ENCODE measurements at regions not wholly inside any gene's neighbourhood (a gene's known extent, or its start where the extent isn't known, plus 50 kb on each side); places are given as distances from the start of the nearest gene placed in this dataset.
"Not testable (repeated sequence)": the region's sequence is repeated elsewhere in the genome, so short reads cannot be mapped to it uniquely, and the experiment has no call there.

GRCh38 chr2:17355608-17356329 is 162.5 kb downstream of the RAD51AP2 start:
- Histone ChIP-seq H3K4me3 (ENCODE audit: control insufficient read depth in 2 of 3, extremely low read depth in 1 of 3, insufficient read depth in 2 of 3, low read depth in 1 of 3, low read length in 3 of 3) (no peak overlapping the region), H3K9me1 (ENCODE audit: control insufficient read depth, extremely low read depth, insufficient read depth, low read length) (no peaks in the 10 kb centered on the region), H3K9me3 (ENCODE audit: control insufficient read depth, low read depth, low read length) (no peaks in the 10 kb centered on the region), H3K9ac (ENCODE audit: control insufficient read depth, extremely low read depth, insufficient read depth, low read length) (no peak overlapping the region), H4K20me1 (ENCODE audit: control insufficient read depth, extremely low read depth, insufficient read depth, low read length) (no peaks in the 10 kb centered on the region), H3K27ac (ENCODE audit: control insufficient read depth, insufficient read depth, low read length) (no peak overlapping the region), H3K36me3 (ENCODE audit: control insufficient read depth in 2 of 2, extremely low read depth in 1 of 2, insufficient read depth in 2 of 2, low read length in 2 of 2) (no peaks in the 10 kb centered on the region), H3K79me2 (ENCODE audit: control insufficient read depth, insufficient read depth, low read length) (no peaks in the 10 kb centered on the region), H3K4me2 (ENCODE audit: control insufficient read depth, extremely low read depth, insufficient read depth, low read depth, low read length) (no peak overlapping the region), H3K4me1 (ENCODE audit: control insufficient read depth, extremely low read depth, insufficient read depth, low read length) (no peaks in the 10 kb centered on the region), H2AFZ (ENCODE audit: control insufficient read depth, low read length) (no peak overlapping the region), H3K27me3 (ENCODE audit: control insufficient read depth, extremely low read depth, insufficient read depth, low read length) (no peaks in the 10 kb centered on the region)
- FAIRE-seq: no peak
- dilution Hi-C loops (cut with MboI; ENCODE audit: extremely low pct_ligation_motif_present, low sequenced_read_pairs): no loop called here
- TF ChIP-seq EZH2 (IDR thresholded peaks at IDR 0.05; ENCODE audit: low read length) (no peak), CTCF (optimal IDR thresholded peaks at IDR 0.05 in 1 of 3, IDR thresholded peaks at IDR 0.05 in 1 of 3, conservative IDR thresholded peaks at IDR 0.05 in 1 of 3; ENCODE audit: extremely low read depth in 1 of 3, insufficient read depth in 2 of 3, low read length in 3 of 3) (no peak)
- no peak for DNase-seq (ENCODE audit: low read depth, low spot score)

GRCh38 chr2:17353263-17353662 is 165.0 kb downstream of the RAD51AP2 start:
- FAIRE-seq: no peak
- no peaks in the 10 kb centered on the region for H4K20me1 ChIP-seq (ENCODE audit: control insufficient read depth, extremely low read depth, insufficient read depth, low read length)
- no peaks in the 10 kb centered on the region for H3K4me1 ChIP-seq (ENCODE audit: control insufficient read depth, extremely low read depth, insufficient read depth, low read length)
- no peak overlapping the region for H2AFZ ChIP-seq (ENCODE audit: control insufficient read depth, low read length)
- no peak for DNase-seq (ENCODE audit: low read depth, low spot score)
- H3K27me3 ChIP-seq (ENCODE audit: control insufficient read depth, extremely low read depth, insufficient read depth, low read length): no peaks in the 10 kb centered on the region
- no peaks in the 10 kb centered on the region for H3K79me2 ChIP-seq (ENCODE audit: control insufficient read depth, insufficient read depth, low read length)
- TF ChIP-seq CTCF (optimal IDR thresholded peaks at IDR 0.05 in 1 of 3, IDR thresholded peaks at IDR 0.05 in 1 of 3, conservative IDR thresholded peaks at IDR 0.05 in 1 of 3; ENCODE audit: extremely low read depth in 1 of 3, insufficient read depth in 2 of 3, low read length in 3 of 3) (no peak), EZH2 (IDR thresholded peaks at IDR 0.05; ENCODE audit: low read length) (no peak)
- no peak overlapping the region for H3K4me3 ChIP-seq (ENCODE audit: control insufficient read depth in 2 of 3, extremely low read depth in 1 of 3, insufficient read depth in 2 of 3, low read depth in 1 of 3, low read length in 3 of 3)
- no peaks in the 10 kb centered on the region for H3K9me3 ChIP-seq (ENCODE audit: control insufficient read depth, low read depth, low read length)
- H3K4me2 ChIP-seq (ENCODE audit: control insufficient read depth, extremely low read depth, insufficient read depth, low read depth, low read length): no peak overlapping the region
- H3K27ac ChIP-seq (ENCODE audit: control insufficient read depth, insufficient read depth, low read length): no peak overlapping the region
- no peak overlapping the region for H3K9ac ChIP-seq (ENCODE audit: control insufficient read depth, extremely low read depth, insufficient read depth, low read length)
- dilution Hi-C loops (cut with MboI; ENCODE audit: extremely low pct_ligation_motif_present, low sequenced_read_pairs): no loop called here
- no peaks in the 10 kb centered on the region for H3K36me3 ChIP-seq (ENCODE audit: control insufficient read depth in 2 of 2, extremely low read depth in 1 of 2, insufficient read depth in 2 of 2, low read length in 2 of 2)
- no peaks in the 10 kb centered on the region for H3K9me1 ChIP-seq (ENCODE audit: control insufficient read depth, extremely low read depth, insufficient read depth, low read length)

- dilution Hi-C loops (cut with MboI; ENCODE audit: extremely low pct_ligation_motif_present, low sequenced_read_pairs); H3K79me2 ChIP-seq (ENCODE audit: control insufficient read depth, insufficient read depth, low read length); DNase-seq (ENCODE audit: low read depth, low spot score); H3K9ac ChIP-seq (ENCODE audit: control insufficient read depth, extremely low read depth, insufficient read depth, low read length); H4K20me1 ChIP-seq (ENCODE audit: control insufficient read depth, extremely low read depth, insufficient read depth, low read length); H3K9me1 ChIP-seq (ENCODE audit: control insufficient read depth, extremely low read depth, insufficient read depth, low read length); H3K27ac ChIP-seq (ENCODE audit: control insufficient read depth, insufficient read depth, low read length); FAIRE-seq; H3K4me1 ChIP-seq (ENCODE audit: control insufficient read depth, extremely low read depth, insufficient read depth, low read length); H3K27me3 ChIP-seq (ENCODE audit: control insufficient read depth, extremely low read depth, insufficient read depth, low read length); H3K36me3 ChIP-seq (ENCODE audit: control insufficient read depth in 2 of 2, extremely low read depth in 1 of 2, insufficient read depth in 2 of 2, low read length in 2 of 2); H3K4me3 ChIP-seq (ENCODE audit: control insufficient read depth in 2 of 3, extremely low read depth in 1 of 3, insufficient read depth in 2 of 3, low read depth in 1 of 3, low read length in 3 of 3); H3K4me2 ChIP-seq (ENCODE audit: control insufficient read depth, extremely low read depth, insufficient read depth, low read depth, low read length); H3K9me3 ChIP-seq (ENCODE audit: control insufficient read depth, low read depth, low read length); H2AFZ ChIP-seq (ENCODE audit: control insufficient read depth, low read length): not testable (repeated sequence)
These were observed 175.5 kb downstream of the RAD51AP2 start for GRCh38 chr2:17342692-17343091.
